ENCODE measurements at regions not wholly inside any gene's neighbourhood (a gene's known extent, or its start where the extent isn't known, plus 50 kb on each side); places are given as distances from the start of the nearest gene placed in this dataset.

DNA sequence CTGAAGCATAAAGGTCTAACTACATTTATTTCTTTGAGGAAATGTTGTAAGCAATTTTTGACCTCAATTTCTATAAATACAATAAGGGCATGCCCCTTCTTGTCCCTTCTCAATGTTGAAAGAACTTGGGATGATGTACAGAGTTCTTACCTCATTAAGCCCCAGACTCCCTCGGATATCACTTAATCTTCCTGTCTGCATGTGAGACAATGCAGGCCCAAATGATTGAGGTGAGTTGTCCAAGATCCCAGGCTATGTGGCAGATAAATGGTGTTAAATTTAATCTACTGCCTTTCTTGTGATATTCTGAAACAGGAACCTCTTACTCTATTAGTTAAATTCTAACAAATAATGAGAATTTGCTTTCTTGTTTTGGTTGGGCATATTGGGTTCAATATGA, 1073.4 kb upstream of the GYPC start:
- no peaks in the 10 kb centered on the region for H3K27me3 Mint-ChIP-seq (ENCODE audit: low read depth)
- H3K36me3 Mint-ChIP-seq (ENCODE audit: low read depth) = no peaks in the 10 kb centered on the region
- no peak for DNase-seq (ENCODE audit: low read depth, low spot score)
- no peaks in the 10 kb centered on the region for H3K9me3 Mint-ChIP-seq
- no peak overlapping the region for H3K4me3 Mint-ChIP-seq
- peaks cover 5% of the 10 kb centered on the region for H3K4me1 Mint-ChIP-seq
- no peak overlapping the region for H3K27ac Mint-ChIP-seq (ENCODE audit: unreplicated experiment)
- no peak for TF ChIP-seq CTCF (conservative IDR thresholded peaks at IDR 0.05)

GRCh38 chr2:125584732-125585131, 1071.2 kb upstream of the GYPC start:
- no peaks in the 10 kb centered on the region for H3K36me3 Mint-ChIP-seq (ENCODE audit: low read depth)
- H3K4me3 Mint-ChIP-seq = no peak overlapping the region
- no peak for TF ChIP-seq CTCF (conservative IDR thresholded peaks at IDR 0.05)
- no peaks in the 10 kb centered on the region for H3K27me3 Mint-ChIP-seq (ENCODE audit: low read depth)
- H3K9me3 Mint-ChIP-seq = peaks cover 3% of the 10 kb centered on the region
- H3K4me1 Mint-ChIP-seq = peaks cover 5% of the 10 kb centered on the region
- no peak overlapping the region for H3K27ac Mint-ChIP-seq (ENCODE audit: unreplicated experiment)
- no peak for DNase-seq (ENCODE audit: low read depth, low spot score)

GRCh38 chr2:125588780-125589179, 1067.2 kb upstream of the GYPC start:
- no peaks in the 10 kb centered on the region for H3K36me3 Mint-ChIP-seq (ENCODE audit: low read depth)
- no peak overlapping the region for H3K27ac Mint-ChIP-seq (ENCODE audit: unreplicated experiment)

DNA sequence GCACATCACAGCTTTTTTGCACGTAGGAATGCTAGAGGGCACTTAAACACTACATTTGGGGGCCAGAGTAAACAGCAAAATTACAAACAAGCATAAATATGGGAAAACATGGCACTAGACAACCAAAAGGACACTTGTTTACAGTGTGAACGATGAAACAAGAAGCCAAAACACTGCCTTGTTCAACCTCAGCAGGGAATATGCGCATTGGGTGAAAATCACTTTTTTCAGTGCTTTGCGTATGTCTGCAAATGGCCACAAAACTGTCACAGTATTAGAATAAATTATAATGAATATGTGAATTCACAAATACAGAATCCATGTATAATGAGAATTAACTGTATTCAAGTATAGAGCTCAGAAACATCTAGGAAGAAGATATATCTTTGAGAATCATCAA, 1064.0 kb upstream of the GYPC start:
- H3K27me3 Mint-ChIP-seq (ENCODE audit: low read depth) = no peaks in the 10 kb centered on the region
- no peaks in the 10 kb centered on the region for H3K4me1 Mint-ChIP-seq
- H3K36me3 Mint-ChIP-seq (ENCODE audit: low read depth) = no peaks in the 10 kb centered on the region
- no peak for DNase-seq (ENCODE audit: low read depth, low spot score)
- H3K9me3 Mint-ChIP-seq = peaks cover 10% of the 10 kb centered on the region
- no peak overlapping the region for H3K27ac Mint-ChIP-seq (ENCODE audit: unreplicated experiment)
- no peak for TF ChIP-seq CTCF (conservative IDR thresholded peaks at IDR 0.05)
- H3K4me3 Mint-ChIP-seq = no peak overlapping the region

More at GRCh38 chr2:125588780-125589179, 1067.2 kb upstream of the GYPC start:
- TF ChIP-seq CTCF (conservative IDR thresholded peaks at IDR 0.05) = no peak
- DNase-seq (ENCODE audit: low read depth, low spot score) = no peak
- no peak overlapping the region for H3K4me3 Mint-ChIP-seq
- no peaks in the 10 kb centered on the region for H3K4me1 Mint-ChIP-seq
- peaks cover 10% of the 10 kb centered on the region for H3K9me3 Mint-ChIP-seq
- no peaks in the 10 kb centered on the region for H3K27me3 Mint-ChIP-seq (ENCODE audit: low read depth)

- H3K4me3 Mint-ChIP-seq = no peak overlapping the region
- DNase-seq (ENCODE audit: low read depth, low spot score) = no peak
- peaks cover 10% of the 10 kb centered on the region for H3K9me3 Mint-ChIP-seq
- no peaks in the 10 kb centered on the region for H3K36me3 Mint-ChIP-seq (ENCODE audit: low read depth)
- H3K4me1 Mint-ChIP-seq = no peaks in the 10 kb centered on the region
- no peak overlapping the region for H3K27ac Mint-ChIP-seq (ENCODE audit: unreplicated experiment)
- no peak for TF ChIP-seq CTCF (conservative IDR thresholded peaks at IDR 0.05)
- no peaks in the 10 kb centered on the region for H3K27me3 Mint-ChIP-seq (ENCODE audit: low read depth)
Observed at GRCh38 chr2:125593036-125593435, 1062.9 kb upstream of the GYPC start.

GRCh38 chr2:125596612-125597011, 1059.3 kb upstream of the GYPC start:
- TF ChIP-seq CTCF (conservative IDR thresholded peaks at IDR 0.05) = no peak
- Mint-ChIP-seq H3K4me1 (no peaks in the 10 kb centered on the region), H3K9me3 (no peaks in the 10 kb centered on the region), H3K27ac (ENCODE audit: unreplicated experiment) (no peak overlapping the region), H3K27me3 (ENCODE audit: low read depth) (no peaks in the 10 kb centered on the region), H3K4me3 (no peak overlapping the region), H3K36me3 (ENCODE audit: low read depth) (no peaks in the 10 kb centered on the region)
- no peak for DNase-seq (ENCODE audit: low read depth, low spot score)

Measured in neural crest cell (in vitro differentiated cells).